ENCODE measurements at regions not wholly inside any gene's neighbourhood (a gene's known extent, or its start where the extent isn't known, plus 50 kb on each side); places are given as distances from the start of the nearest gene placed in this dataset.

DNA sequence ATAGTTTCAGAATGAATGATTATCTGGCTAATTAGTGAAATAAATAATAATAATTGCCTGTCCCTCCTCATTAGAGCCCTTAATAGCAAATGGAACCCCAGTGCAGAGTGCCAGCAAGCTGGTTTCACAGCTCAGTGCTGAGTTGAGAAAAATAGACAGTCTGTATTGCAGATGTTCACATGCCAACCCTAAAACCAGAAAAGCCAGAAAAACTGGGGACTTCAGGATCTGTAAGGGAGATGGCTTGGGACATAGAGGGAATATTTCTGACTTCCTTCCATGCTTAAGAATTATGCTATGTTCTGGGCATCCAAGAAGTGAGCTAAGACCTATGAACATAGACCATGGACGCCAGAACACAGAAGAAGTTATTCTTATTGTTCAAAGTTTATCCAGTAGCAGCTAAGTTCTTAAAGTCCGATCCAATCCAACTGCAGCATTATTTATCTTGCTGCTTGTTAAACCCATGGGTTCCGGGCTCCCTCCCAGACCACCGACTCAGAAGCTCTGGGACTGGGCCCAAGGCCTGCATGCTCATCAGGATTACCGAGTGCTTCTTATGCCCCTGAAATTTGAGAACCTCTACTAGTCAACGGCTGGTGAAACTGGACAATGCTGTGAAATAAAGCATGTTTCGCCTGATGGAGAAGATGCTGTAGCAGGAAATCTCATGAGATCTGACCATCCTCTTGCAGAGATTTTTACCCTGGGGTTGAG lies 158.3 kb downstream of the FOXB1 start:
- no peak for TF ChIP-seq GABPA (IDR thresholded peaks at IDR 0.05 in 1 of 2, conservative IDR thresholded peaks at IDR 0.05 in 1 of 2)
- TF ChIP-seq, protein P1, sequence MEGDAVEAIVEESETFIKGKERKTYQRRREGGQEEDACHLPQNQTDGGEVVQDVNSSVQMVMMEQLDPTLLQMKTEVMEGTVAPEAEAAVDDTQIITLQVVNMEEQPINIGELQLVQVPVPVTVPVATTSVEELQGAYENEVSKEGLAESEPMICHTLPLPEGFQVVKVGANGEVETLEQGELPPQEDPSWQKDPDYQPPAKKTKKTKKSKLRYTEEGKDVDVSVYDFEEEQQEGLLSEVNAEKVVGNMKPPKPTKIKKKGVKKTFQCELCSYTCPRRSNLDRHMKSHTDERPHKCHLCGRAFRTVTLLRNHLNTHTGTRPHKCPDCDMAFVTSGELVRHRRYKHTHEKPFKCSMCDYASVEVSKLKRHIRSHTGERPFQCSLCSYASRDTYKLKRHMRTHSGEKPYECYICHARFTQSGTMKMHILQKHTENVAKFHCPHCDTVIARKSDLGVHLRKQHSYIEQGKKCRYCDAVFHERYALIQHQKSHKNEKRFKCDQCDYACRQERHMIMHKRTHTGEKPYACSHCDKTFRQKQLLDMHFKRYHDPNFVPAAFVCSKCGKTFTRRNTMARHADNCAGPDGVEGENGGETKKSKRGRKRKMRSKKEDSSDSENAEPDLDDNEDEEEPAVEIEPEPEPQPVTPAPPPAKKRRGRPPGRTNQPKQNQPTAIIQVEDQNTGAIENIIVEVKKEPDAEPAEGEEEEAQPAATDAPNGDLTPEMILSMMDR (IDR thresholded peaks at IDR 0.05; ENCODE audit: low read depth, low read length, missing input control): no peak
- TF ChIP-seq JUND (IDR thresholded peaks at IDR 0.05): no peak
- no peak for TF ChIP-seq SP1 (IDR thresholded peaks at IDR 0.05)
- TF ChIP-seq, protein P2, sequence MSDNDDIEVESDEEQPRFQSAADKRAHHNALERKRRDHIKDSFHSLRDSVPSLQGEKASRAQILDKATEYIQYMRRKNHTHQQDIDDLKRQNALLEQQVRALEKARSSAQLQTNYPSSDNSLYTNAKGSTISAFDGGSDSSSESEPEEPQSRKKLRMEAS (IDR thresholded peaks at IDR 0.05): no peak
- TF ChIP-seq, protein P3, sequence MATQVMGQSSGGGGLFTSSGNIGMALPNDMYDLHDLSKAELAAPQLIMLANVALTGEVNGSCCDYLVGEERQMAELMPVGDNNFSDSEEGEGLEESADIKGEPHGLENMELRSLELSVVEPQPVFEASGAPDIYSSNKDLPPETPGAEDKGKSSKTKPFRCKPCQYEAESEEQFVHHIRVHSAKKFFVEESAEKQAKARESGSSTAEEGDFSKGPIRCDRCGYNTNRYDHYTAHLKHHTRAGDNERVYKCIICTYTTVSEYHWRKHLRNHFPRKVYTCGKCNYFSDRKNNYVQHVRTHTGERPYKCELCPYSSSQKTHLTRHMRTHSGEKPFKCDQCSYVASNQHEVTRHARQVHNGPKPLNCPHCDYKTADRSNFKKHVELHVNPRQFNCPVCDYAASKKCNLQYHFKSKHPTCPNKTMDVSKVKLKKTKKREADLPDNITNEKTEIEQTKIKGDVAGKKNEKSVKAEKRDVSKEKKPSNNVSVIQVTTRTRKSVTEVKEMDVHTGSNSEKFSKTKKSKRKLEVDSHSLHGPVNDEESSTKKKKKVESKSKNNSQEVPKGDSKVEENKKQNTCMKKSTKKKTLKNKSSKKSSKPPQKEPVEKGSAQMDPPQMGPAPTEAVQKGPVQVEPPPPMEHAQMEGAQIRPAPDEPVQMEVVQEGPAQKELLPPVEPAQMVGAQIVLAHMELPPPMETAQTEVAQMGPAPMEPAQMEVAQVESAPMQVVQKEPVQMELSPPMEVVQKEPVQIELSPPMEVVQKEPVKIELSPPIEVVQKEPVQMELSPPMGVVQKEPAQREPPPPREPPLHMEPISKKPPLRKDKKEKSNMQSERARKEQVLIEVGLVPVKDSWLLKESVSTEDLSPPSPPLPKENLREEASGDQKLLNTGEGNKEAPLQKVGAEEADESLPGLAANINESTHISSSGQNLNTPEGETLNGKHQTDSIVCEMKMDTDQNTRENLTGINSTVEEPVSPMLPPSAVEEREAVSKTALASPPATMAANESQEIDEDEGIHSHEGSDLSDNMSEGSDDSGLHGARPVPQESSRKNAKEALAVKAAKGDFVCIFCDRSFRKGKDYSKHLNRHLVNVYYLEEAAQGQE (IDR thresholded peaks at IDR 0.05): no peak
- TF ChIP-seq YY1 (IDR thresholded peaks at IDR 0.05): no peak
